Medulla oblongata (tissue), 1 donor: ENCODE measurements at regions not wholly inside any gene's neighbourhood (a gene's known extent, or its start where the extent isn't known, plus 50 kb on each side); places are given as distances from the start of the nearest gene placed in this dataset.

Source experiments
- DNase-seq: peaks from one replicate; pipeline ENCODE4 v3.0.0-alpha.2; 2015; ENCODE audit errors: extremely low spot score

- DNase-seq: no peak
Measured at GRCh38 chr17:12290207-12290606, 269.5 kb downstream of the MAP2K4 start.

- no peak for DNase-seq
Measured at GRCh38 chr17:12296209-12296625, 275.5 kb downstream of the MAP2K4 start.

GRCh38 chr17:12301551-12301950, 280.9 kb downstream of the MAP2K4 start:
- no peak for DNase-seq

GRCh38 chr17:12302711-12303110, 282.0 kb downstream of the MAP2K4 start:
- DNase-seq: no peak

- no peak for DNase-seq
Measured at GRCh38 chr17:12310811-12311210, 290.1 kb downstream of the MAP2K4 start.

GRCh38 chr17:12312692-12313091, 292.0 kb downstream of the MAP2K4 start:
- DNase-seq: no peak

- no peak for DNase-seq
Measured at GRCh38 chr17:12313786-12314185, 293.1 kb downstream of the MAP2K4 start.

GRCh38 chr17:12316021-12316420, 295.3 kb downstream of the MAP2K4 start:
- DNase-seq: no peak

- DNase-seq: no peak
Measured at GRCh38 chr17:12318571-12319266, 298.0 kb downstream of the MAP2K4 start.

- no peak for DNase-seq
Measured at GRCh38 chr17:12320286-12320685, 299.6 kb downstream of the MAP2K4 start.

- DNase-seq: no peak
Measured at GRCh38 chr17:12328204-12328603, 307.5 kb downstream of the MAP2K4 start.

GRCh38 chr17:12330456-12330855, 309.8 kb downstream of the MAP2K4 start:
- DNase-seq: no peak

- DNase-seq: no peak
Measured at GRCh38 chr17:12341328-12341727, 320.7 kb downstream of the MAP2K4 start.

- DNase-seq: no peak
Measured at GRCh38 chr17:12342161-12342560, 321.5 kb downstream of the MAP2K4 start.

GRCh38 chr17:12342609-12343435, 322.1 kb downstream of the MAP2K4 start:
- DNase-seq: no peak

GRCh38 chr17:12348476-12348875, 317.2 kb upstream of the MYOCD start:
- no peak for DNase-seq

GRCh38 chr17:12349297-12349696, 316.4 kb upstream of the MYOCD start:
- no peak for DNase-seq

GRCh38 chr17:12352127-12352526, 313.6 kb upstream of the MYOCD start:
- no peak for DNase-seq

GRCh38 chr17:12357600-12357999, 308.1 kb upstream of the MYOCD start:
- DNase-seq: no peak

GRCh38 chr17:12358477-12358876, 307.2 kb upstream of the MYOCD start:
- DNase-seq: no peak

- DNase-seq: no peak
Measured at GRCh38 chr17:12362853-12363455, 302.7 kb upstream of the MYOCD start.

- DNase-seq: no peak
Measured at GRCh38 chr17:12365805-12366204, 299.9 kb upstream of the MYOCD start.

- no peak for DNase-seq
Measured at GRCh38 chr17:12369065-12369464, 296.6 kb upstream of the MYOCD start.
